ENCODE measurements at regions not wholly inside any gene's neighbourhood (a gene's known extent, or its start where the extent isn't known, plus 50 kb on each side); places are given as distances from the start of the nearest gene placed in this dataset.

- TF ChIP-seq POLR2A (IDR thresholded peaks at IDR 0.05) (no peak), CTCF (IDR thresholded peaks at IDR 0.05) (no peak)
These were observed 277.8 kb upstream of the SLITRK5 start for GRCh38 chr13:87393358-87393757.

Data from stomach (tissue), 4 donors.